T-helper 17 cell (primary cell): ENCODE measurements at regions not wholly inside any gene's neighbourhood (a gene's known extent, or its start where the extent isn't known, plus 50 kb on each side); places are given as distances from the start of the nearest gene placed in this dataset.
"Not testable (repeated sequence)": the region's sequence is repeated elsewhere in the genome, so short reads cannot be mapped to it uniquely, and the experiment has no call there.

ENCODE experiments used
- ATAC-seq: fragments of 150-1000 bp; cut with Tn5 transposase; 2 replicates; pipeline ENCODE4 v1.10.0; 2021; ENCODE audit warnings: mild to moderate bottlenecking, moderate library complexity
- DNase-seq, 3 donors: peaks; one replicate each; pipeline versions ENCODE4 v3.0.0 to v3.0.0-alpha.2; 2020 to 2021
- H3K9me3 ChIP-seq: one replicate; pipeline ENCODE4 v1.7.0; 2013; ENCODE audit warnings: low read length, mild to moderate bottlenecking; ENCODE audit not compliant: control insufficient read depth, poor library complexity, severe bottlenecking
- H3K27ac Mint-ChIP-seq: one replicate; pipeline ENCODE4 v1.8.0; 2022; ENCODE audit warnings: mild to moderate bottlenecking, moderate library complexity, mixed read lengths
- H3K27me3 Mint-ChIP-seq: one replicate; pipeline ENCODE4 v1.8.0; 2022; ENCODE audit warnings: mixed read lengths
- H3K36me3 Mint-ChIP-seq: one replicate; pipeline ENCODE4 v1.8.0; 2022; ENCODE audit warnings: low read depth, mixed read lengths
- H3K4me1 Mint-ChIP-seq: one replicate; pipeline ENCODE4 v1.8.0; 2022; ENCODE audit warnings: mild to moderate bottlenecking, mixed read lengths
- H3K4me3 Mint-ChIP-seq: one replicate; pipeline ENCODE4 v1.8.0; 2022; ENCODE audit warnings: mild to moderate bottlenecking, moderate library complexity, mixed read lengths

DNA sequence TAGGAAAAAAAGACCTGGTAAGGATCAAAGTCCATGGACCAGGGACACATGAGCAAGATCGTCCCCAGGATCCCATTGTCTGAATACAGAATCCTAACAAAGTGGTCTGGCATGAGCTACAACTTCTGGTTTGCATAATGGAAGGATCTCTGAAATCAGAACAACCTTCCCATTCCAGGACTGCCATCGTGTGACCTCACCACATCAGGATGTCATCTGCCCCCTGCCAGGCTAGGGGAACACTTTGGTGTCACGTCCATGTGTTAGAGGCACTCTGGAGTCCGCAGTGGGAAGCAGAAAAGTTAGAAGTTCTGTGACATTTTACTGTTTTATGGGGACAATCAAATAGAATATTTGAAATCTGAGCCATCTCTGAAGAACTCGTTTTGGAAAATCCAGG is 160.7 kb downstream of the RGS9 start:
- DNase-seq, result no peak
- Mint-ChIP-seq H3K36me3 (peaks cover 2% of the 10 kb centered on the region), H3K27ac (no peak overlapping the region), H3K27me3 (peaks cover 4% of the 10 kb centered on the region), H3K4me3 (no peak overlapping the region), H3K4me1 (peaks cover 6% of the 10 kb centered on the region)
- no peak for ATAC-seq
- no peaks in the 10 kb centered on the region for H3K9me3 ChIP-seq

DNA sequence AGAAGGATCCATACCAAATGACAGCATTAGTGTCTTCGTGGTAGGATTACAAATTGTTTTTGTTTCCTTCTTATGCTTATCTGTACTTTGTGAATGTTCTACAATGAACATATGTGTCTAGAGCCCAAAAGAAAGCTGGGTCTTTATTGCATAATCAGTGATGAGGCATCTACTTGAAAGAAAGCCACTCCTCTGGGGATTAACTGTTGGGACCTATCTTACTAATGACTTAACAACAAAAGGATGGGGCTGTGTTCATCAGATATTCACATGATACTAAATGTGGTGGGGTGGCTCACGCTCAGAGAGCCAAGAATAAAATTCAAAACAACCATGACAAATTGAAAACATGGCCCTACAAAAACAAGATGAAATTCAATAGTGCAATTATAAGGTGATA is 160.2 kb downstream of the RGS9 start:
- no peak overlapping the region for H3K27ac Mint-ChIP-seq

DNA sequence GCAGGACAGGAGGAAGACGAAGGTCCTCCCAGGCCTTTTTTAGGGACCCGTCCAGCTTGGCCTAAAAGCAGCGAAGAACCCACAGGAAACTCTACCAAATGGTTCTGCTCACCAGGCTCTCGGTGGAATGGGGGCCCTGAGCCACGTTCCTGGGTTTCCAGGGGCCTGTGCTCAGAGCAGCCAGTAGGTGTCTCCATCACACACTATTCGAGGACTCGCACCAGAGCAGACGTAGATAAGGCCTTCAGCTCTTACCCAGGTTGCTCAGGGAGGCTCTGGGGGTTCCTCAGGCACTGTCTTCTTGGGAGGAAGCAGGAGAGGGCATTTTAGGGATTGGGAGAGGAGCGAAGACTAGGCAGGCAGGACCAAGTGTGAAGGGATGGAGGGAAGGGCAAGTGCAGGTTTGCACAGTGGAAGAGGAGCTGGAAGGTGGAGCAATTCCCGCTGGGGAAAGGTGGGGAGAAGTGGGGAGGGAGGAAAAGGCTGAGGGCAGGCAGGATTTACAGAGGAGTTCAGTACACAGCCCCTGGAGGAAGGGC is 157.1 kb downstream of the RGS9 start:
- Mint-ChIP-seq H3K4me1 (peaks cover 10% of the 10 kb centered on the region), H3K36me3 (peaks cover 2% of the 10 kb centered on the region), H3K27me3 (no peaks in the 10 kb centered on the region), H3K4me3 (no peak overlapping the region), H3K27ac (no peak overlapping the region)
- H3K9me3 ChIP-seq, result no peaks in the 10 kb centered on the region
- DNase-seq (peak; percentile 17 to 38 (median 26)), ATAC-seq (peak; percentile 81)

More for the DNA sequence above, 160.2 kb downstream of the RGS9 start:
- no peak for ATAC-seq
- Mint-ChIP-seq H3K36me3 (peaks cover 2% of the 10 kb centered on the region), H3K4me3 (no peak overlapping the region), H3K27me3 (no peaks in the 10 kb centered on the region), H3K4me1 (peaks cover 9% of the 10 kb centered on the region)
- no peak for DNase-seq
- H3K9me3 ChIP-seq, result no peaks in the 10 kb centered on the region

DNA sequence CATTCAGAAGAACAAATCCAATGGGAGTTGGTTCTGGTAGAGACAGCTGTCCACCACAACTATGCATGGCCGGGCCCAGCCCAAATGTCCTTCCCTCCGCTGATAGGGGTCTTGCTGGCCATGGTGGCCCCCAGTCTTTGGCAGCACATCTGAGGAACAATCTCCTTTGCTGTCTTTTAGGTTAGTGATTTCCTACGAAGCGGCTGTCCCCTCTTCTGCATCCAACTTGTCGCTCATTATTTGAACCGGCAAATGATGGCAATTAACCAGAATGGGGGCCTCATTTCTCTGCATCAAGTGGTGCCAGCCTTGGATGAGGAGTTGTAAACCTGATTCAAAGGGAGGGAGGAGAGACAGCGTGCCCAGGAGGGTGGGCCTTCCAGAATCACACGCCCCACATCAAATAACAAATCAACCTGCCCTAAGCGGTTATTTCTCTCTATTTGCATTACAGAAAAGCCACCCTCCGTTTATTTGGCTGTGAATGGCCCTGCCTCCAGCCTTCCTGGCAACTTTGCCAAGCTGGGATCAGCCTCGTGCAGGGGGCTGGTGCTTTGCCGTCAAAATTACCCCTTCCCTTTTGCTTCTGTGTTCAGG is 156.5 kb downstream of the RGS9 start:
- H3K36me3 Mint-ChIP-seq, result peaks cover 2% of the 10 kb centered on the region
- no peaks in the 10 kb centered on the region for H3K9me3 ChIP-seq
- ATAC-seq (no peak), DNase-seq (no peak)
- peaks cover 10% of the 10 kb centered on the region for H3K4me1 Mint-ChIP-seq
- peaks cover 2% of the 10 kb centered on the region for H3K27me3 Mint-ChIP-seq
- H3K27ac Mint-ChIP-seq, result no peak overlapping the region
- no peak overlapping the region for H3K4me3 Mint-ChIP-seq

DNA sequence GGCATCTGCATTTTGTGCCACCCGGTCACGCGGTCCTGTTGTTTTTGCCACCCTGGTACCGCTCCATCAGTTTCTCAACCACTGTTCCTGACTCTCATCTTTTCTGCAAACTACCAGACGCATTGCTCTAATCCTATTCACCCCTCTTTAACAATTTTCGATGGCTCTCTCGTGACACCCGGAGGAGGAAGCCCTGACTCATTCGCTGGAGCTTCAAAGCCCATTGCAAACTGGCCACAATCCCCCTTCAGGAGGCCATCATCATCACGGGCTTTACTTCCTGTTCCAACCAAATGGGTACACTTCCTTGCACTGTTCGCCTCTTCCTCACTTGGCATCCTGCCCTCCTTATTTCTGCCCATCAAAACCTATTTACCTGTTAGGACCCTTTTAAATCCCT is 155.3 kb downstream of the RGS9 start:
- H3K27ac Mint-ChIP-seq, result peak overlapping the region; percentile 27
- ATAC-seq, result no peak

DNA sequence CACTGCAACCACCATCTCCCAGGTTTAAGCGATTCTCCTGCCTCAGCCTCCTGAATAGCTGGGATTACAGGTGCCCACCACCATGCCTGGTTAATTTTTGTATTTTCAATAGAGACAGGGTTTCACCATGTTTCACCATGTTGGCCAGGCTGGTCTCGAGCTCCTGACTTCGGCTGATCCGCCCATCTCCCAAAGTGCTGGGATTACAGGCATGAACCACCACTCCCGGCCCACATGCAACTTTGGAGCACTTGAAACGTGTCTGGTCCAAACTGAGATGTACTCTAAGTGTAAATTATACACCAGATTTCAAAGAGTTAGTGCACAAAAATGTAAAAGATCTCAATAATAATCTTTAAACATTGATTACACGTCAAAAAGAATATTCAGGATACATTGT is 154.1 kb downstream of the RGS9 start:
- not testable (repeated sequence) for H3K36me3 Mint-ChIP-seq, H3K9me3 ChIP-seq, ATAC-seq, H3K4me3 Mint-ChIP-seq, DNase-seq, H3K27me3 Mint-ChIP-seq
- H3K27ac Mint-ChIP-seq, result peak overlapping the region; percentile 27
- H3K4me1 Mint-ChIP-seq, result peaks cover 10% of the 10 kb centered on the region

More for the DNA sequence above, 155.3 kb downstream of the RGS9 start:
- no peak for DNase-seq
- Mint-ChIP-seq H3K4me3 (peak overlapping the region; percentile 25), H3K4me1 (peaks cover 10% of the 10 kb centered on the region), H3K27me3 (peaks cover 5% of the 10 kb centered on the region), H3K36me3 (peaks cover 2% of the 10 kb centered on the region)
- no peaks in the 10 kb centered on the region for H3K9me3 ChIP-seq

DNA sequence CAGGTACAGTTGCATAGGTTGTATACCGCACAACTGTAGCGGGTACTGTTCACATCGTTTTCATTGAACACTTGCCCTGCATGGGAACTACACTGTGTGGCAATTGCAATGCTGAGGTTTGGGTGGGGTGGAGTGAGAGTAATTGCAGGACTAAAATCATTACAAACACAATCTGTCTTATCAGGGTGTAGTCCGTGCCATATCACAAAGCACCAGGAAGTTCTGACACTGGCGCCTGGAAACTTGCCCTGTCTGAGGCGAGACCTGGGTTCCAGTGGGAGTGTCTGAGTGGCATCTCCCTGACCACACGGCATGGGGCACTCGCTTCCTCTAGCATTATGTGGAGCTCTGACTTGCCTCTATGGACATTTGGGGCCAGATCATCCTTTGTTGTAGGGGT is 153.4 kb downstream of the RGS9 start:
- Mint-ChIP-seq H3K36me3 (peaks cover 2% of the 10 kb centered on the region), H3K27me3 (peaks cover 5% of the 10 kb centered on the region), H3K4me3 (no peak overlapping the region), H3K4me1 (peaks cover 13% of the 10 kb centered on the region), H3K27ac (no peak overlapping the region)
- ATAC-seq, result no peak
- no peak for DNase-seq
- H3K9me3 ChIP-seq, result no peaks in the 10 kb centered on the region

DNA sequence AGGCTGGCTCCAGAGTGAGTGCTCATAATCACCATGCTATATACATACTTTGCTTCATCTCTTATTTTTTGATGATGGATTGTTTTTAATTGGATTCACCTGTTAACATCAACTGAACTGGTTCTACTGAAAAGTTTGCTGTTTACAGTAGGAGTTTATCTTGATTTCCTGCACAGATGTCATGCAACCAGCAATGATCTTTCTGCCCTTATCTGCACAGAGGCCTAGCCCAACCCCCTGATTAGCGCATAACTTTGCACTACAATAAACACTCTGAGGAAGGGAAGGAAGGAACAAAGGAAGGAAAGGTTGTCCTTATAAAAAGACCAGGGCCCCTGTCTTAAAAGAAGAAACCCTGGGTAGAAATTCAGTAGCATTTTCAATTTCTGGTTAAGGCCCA is 152.9 kb downstream of the RGS9 start:
- peaks cover 2% of the 10 kb centered on the region for H3K36me3 Mint-ChIP-seq
- no peak overlapping the region for H3K27ac Mint-ChIP-seq
- peaks cover 5% of the 10 kb centered on the region for H3K27me3 Mint-ChIP-seq
- H3K4me3 Mint-ChIP-seq, result no peak overlapping the region
- DNase-seq (no peak), ATAC-seq (no peak)
- H3K4me1 Mint-ChIP-seq, result peaks cover 13% of the 10 kb centered on the region
- no peaks in the 10 kb centered on the region for H3K9me3 ChIP-seq

DNA sequence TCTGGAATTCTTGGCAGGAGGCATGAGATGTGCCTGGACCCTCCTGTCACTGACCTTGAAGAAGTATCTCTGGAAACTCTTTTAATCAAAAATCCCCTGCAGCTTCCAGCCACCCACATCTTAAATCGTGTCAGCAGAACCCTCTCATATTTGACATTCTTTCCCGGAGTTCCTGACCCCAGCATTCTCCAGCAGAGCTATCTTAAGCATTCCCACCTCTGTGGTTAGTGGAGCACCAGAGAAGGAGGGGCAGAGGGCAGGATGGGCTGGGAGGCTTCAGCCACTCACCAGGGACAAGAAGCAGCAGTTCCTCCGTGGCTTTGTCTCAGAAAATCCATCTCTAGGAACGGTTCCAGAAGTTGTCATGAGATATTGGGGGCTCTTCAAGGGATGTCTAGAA is 149.9 kb downstream of the RGS9 start:
- Mint-ChIP-seq H3K27ac (no peak overlapping the region), H3K36me3 (no peaks in the 10 kb centered on the region), H3K27me3 (peaks cover 5% of the 10 kb centered on the region), H3K4me1 (peaks cover 3% of the 10 kb centered on the region), H3K4me3 (no peak overlapping the region)
- ATAC-seq (no peak), DNase-seq (no peak)
- peaks cover 5% of the 10 kb centered on the region for H3K9me3 ChIP-seq

DNA sequence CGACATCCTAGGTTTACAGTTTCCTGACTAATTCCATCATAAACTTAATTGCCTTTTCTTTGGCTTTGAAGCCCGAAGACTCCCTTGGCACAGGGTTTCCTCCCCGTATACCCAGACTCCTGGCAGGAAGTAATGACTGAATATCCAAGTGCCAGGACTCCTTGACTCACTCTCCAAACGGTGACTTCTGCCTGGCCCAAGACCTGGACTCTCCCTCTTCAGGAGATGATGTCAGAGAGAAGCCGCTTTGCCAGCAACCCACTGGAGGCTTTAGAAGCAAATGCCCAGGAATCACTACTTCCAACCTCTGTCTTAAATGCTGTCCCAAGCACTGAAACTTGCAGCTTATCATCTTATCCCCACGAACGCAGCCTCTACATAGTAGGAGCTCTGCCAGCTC is 146.5 kb downstream of the RGS9 start:
- no peak for ATAC-seq
- H3K36me3 Mint-ChIP-seq, result no peaks in the 10 kb centered on the region
- no peak overlapping the region for H3K4me3 Mint-ChIP-seq
- peaks cover 3% of the 10 kb centered on the region for H3K4me1 Mint-ChIP-seq
- H3K27me3 Mint-ChIP-seq, result peaks cover 4% of the 10 kb centered on the region
- H3K27ac Mint-ChIP-seq, result no peak overlapping the region
- peaks cover 5% of the 10 kb centered on the region for H3K9me3 ChIP-seq
- DNase-seq, result no peak

DNA sequence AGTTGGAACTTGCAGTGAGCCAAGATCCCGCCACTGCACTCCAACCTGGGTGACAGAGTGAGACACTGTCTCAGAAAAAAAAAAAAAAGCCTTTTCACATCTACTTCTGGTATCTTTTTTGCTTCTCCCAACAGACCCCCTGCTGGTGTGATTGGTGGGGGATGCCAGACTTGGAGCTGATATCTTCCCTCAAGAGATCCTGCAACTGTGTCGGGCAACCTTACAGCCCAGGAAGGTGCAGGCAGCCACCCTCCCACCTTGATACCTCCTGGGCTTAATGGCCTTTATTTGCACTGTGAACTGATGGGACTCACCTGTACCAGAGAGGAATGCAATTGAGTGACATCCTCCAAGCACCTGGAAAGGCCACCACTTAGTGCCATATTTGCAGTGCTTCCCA is 142.3 kb downstream of the RGS9 start:
- H3K9me3 ChIP-seq, result peaks cover 5% of the 10 kb centered on the region
- Mint-ChIP-seq H3K4me3 (no peak overlapping the region), H3K27ac (no peak overlapping the region), H3K36me3 (no peaks in the 10 kb centered on the region), H3K27me3 (peaks cover 21% of the 10 kb centered on the region), H3K4me1 (peaks cover 5% of the 10 kb centered on the region)
- no peak for ATAC-seq
- DNase-seq, result no peak

DNA sequence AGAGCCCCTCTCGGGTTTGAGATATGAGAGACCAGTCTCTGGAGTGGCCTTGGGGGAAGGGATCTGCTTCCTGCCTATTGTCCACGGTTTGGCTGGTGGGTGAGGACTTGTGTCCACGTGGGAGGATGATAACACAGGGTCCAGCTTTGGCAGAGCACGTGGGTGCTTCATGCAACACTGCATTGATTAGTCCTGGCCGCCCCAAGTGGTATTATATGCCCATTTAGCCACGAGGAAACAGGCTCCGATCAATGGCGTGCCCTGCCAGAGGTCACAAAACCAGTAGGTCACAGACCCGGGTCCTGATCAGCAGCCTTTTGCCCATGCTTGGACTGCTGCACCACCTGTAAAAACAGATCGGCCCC is 141.6 kb downstream of the RGS9 start:
- Mint-ChIP-seq H3K27ac (no peak overlapping the region), H3K4me1 (peaks cover 5% of the 10 kb centered on the region), H3K4me3 (no peak overlapping the region), H3K27me3 (peaks cover 21% of the 10 kb centered on the region), H3K36me3 (no peaks in the 10 kb centered on the region)
- DNase-seq (no peak), ATAC-seq (no peak)
- H3K9me3 ChIP-seq, result peaks cover 5% of the 10 kb centered on the region

DNA sequence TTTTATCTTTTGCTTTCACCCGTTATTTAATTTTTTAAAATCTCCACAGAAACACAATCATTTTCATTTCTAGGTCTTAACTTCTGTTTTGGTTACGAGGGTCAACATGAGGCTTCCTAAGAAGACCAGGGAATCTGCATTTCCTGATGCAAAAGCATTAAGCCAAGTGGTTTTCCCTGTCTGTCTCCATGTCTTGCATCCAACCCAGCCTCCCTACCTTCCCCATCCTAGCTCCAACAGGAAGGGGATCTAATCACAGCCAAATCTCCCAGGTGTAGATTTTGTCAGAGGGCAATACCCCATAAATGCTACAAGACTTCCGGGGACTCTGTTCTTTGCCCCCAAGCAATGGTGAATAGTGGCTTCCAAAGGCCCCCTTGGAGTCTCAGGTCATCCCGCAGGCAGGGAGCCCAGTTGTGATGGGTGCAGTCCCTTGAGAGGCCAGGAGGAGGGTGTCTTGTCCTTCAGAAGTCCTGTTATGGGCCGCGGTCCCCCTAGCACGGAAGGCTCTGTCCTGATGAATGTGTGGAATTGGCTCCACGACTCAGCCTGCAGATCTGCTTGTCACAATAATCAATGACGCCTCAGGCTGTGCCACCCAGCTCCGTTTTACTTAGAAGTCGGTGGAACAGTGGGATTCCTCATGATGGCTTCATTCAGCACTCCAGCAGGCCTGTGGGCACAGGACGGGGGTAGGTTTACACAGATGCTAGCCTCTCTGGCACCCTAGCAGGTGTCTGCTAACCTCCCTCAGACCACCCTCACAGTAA is 141.1 kb downstream of the RGS9 start:
- H3K9me3 ChIP-seq, result peaks cover under 1% of the 10 kb centered on the region
- Mint-ChIP-seq H3K4me1 (peaks cover 5% of the 10 kb centered on the region), H3K36me3 (no peaks in the 10 kb centered on the region), H3K27me3 (peaks cover 21% of the 10 kb centered on the region), H3K4me3 (peak overlapping the region; percentile 36), H3K27ac (peak overlapping the region; percentile 67)
- DNase-seq, result no peak
- ATAC-seq, result no peak

DNA sequence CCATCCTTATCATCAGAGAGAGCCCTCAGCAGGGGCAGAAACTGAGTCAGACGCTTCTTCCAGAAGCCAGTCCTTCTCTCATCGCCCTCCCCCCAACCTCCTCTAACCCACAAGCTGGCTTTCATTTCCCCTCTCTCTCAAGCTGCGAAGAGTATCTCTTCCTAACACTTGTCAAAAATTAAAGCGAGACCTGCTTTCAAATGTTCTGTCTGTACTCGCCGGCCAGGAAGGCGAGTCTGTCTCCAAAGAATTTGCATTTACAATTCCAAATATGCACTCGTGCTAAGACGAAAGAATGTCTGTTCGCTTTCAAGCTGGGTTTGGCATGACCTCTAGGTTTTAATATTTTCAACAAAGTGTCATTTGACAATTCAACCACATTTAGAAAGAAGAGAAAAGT is 140.4 kb downstream of the RGS9 start:
- Mint-ChIP-seq H3K4me3 (peak overlapping the region; percentile 83), H3K36me3 (no peaks in the 10 kb centered on the region), H3K27me3 (peaks cover 21% of the 10 kb centered on the region), H3K27ac (peak overlapping the region; percentile 67), H3K4me1 (peaks cover 5% of the 10 kb centered on the region)
- ATAC-seq, result no peak
- DNase-seq, result no peak
- no peaks in the 10 kb centered on the region for H3K9me3 ChIP-seq
